ENCODE measurements at regions not wholly inside any gene's neighbourhood (a gene's known extent, or its start where the extent isn't known, plus 50 kb on each side); places are given as distances from the start of the nearest gene placed in this dataset.

- H3K79me2 ChIP-seq (ENCODE audit: control insufficient read depth, insufficient read depth, low read length): no peaks in the 10 kb centered on the region
- FAIRE-seq: no peak
These were observed 89.2 kb upstream of the RESF1 start for GRCh38 chr12:31869972-31870371.

GRCh38 chr12:31868965-31869364 lies 90.2 kb upstream of the RESF1 start:
- no peaks in the 10 kb centered on the region for H4K20me1 ChIP-seq (ENCODE audit: control insufficient read depth, extremely low read depth, insufficient read depth, low read length)
- H3K27me3 ChIP-seq (ENCODE audit: control insufficient read depth, extremely low read depth, insufficient read depth, low read length): no peaks in the 10 kb centered on the region
- no peaks in the 10 kb centered on the region for H3K36me3 ChIP-seq (ENCODE audit: control insufficient read depth in 2 of 2, extremely low read depth in 1 of 2, insufficient read depth in 2 of 2, low read length in 2 of 2)
- no peak overlapping the region for H2AFZ ChIP-seq (ENCODE audit: control insufficient read depth, low read length)
- H3K27ac ChIP-seq (ENCODE audit: control insufficient read depth, insufficient read depth, low read length): no peak overlapping the region
- no peaks in the 10 kb centered on the region for H3K9me1 ChIP-seq (ENCODE audit: control insufficient read depth, extremely low read depth, insufficient read depth, low read length)
- H3K79me2 ChIP-seq (ENCODE audit: control insufficient read depth, insufficient read depth, low read length): no peaks in the 10 kb centered on the region
- DNase-seq (ENCODE audit: low read depth, low spot score): peak; percentile 7
- dilution Hi-C loops (cut with MboI; ENCODE audit: extremely low pct_ligation_motif_present, low sequenced_read_pairs): no loop called here
- H3K4me2 ChIP-seq (ENCODE audit: control insufficient read depth, extremely low read depth, insufficient read depth, low read depth, low read length): no peak overlapping the region
- H3K4me3 ChIP-seq (ENCODE audit: control insufficient read depth in 2 of 3, extremely low read depth in 1 of 3, insufficient read depth in 2 of 3, low read depth in 1 of 3, low read length in 3 of 3): no peak overlapping the region
- FAIRE-seq: no peak
- H3K9me3 ChIP-seq (ENCODE audit: control insufficient read depth, low read depth, low read length): no peaks in the 10 kb centered on the region
- TF ChIP-seq, protein P1, sequence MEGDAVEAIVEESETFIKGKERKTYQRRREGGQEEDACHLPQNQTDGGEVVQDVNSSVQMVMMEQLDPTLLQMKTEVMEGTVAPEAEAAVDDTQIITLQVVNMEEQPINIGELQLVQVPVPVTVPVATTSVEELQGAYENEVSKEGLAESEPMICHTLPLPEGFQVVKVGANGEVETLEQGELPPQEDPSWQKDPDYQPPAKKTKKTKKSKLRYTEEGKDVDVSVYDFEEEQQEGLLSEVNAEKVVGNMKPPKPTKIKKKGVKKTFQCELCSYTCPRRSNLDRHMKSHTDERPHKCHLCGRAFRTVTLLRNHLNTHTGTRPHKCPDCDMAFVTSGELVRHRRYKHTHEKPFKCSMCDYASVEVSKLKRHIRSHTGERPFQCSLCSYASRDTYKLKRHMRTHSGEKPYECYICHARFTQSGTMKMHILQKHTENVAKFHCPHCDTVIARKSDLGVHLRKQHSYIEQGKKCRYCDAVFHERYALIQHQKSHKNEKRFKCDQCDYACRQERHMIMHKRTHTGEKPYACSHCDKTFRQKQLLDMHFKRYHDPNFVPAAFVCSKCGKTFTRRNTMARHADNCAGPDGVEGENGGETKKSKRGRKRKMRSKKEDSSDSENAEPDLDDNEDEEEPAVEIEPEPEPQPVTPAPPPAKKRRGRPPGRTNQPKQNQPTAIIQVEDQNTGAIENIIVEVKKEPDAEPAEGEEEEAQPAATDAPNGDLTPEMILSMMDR (optimal IDR thresholded peaks at IDR 0.05 in 1 of 3, IDR thresholded peaks at IDR 0.05 in 1 of 3, conservative IDR thresholded peaks at IDR 0.05 in 1 of 3; ENCODE audit: extremely low read depth in 1 of 3, insufficient read depth in 2 of 3, low read length in 3 of 3): no peak
- no peak for TF ChIP-seq EZH2 (IDR thresholded peaks at IDR 0.05; ENCODE audit: low read length)
- no peak overlapping the region for H3K9ac ChIP-seq (ENCODE audit: control insufficient read depth, extremely low read depth, insufficient read depth, low read length)
- no peaks in the 10 kb centered on the region for H3K4me1 ChIP-seq (ENCODE audit: control insufficient read depth, extremely low read depth, insufficient read depth, low read length)

More at GRCh38 chr12:31869972-31870371, 89.2 kb upstream of the RESF1 start:
- Histone ChIP-seq H3K9me3 (ENCODE audit: control insufficient read depth, low read depth, low read length) (no peaks in the 10 kb centered on the region), H3K4me1 (ENCODE audit: control insufficient read depth, extremely low read depth, insufficient read depth, low read length) (no peaks in the 10 kb centered on the region), H3K4me3 (ENCODE audit: control insufficient read depth in 2 of 3, extremely low read depth in 1 of 3, insufficient read depth in 2 of 3, low read depth in 1 of 3, low read length in 3 of 3) (no peak overlapping the region), H3K4me2 (ENCODE audit: control insufficient read depth, extremely low read depth, insufficient read depth, low read depth, low read length) (no peak overlapping the region), H2AFZ (ENCODE audit: control insufficient read depth, low read length) (no peak overlapping the region), H3K9me1 (ENCODE audit: control insufficient read depth, extremely low read depth, insufficient read depth, low read length) (no peaks in the 10 kb centered on the region), H4K20me1 (ENCODE audit: control insufficient read depth, extremely low read depth, insufficient read depth, low read length) (no peaks in the 10 kb centered on the region), H3K36me3 (ENCODE audit: control insufficient read depth in 2 of 2, extremely low read depth in 1 of 2, insufficient read depth in 2 of 2, low read length in 2 of 2) (no peaks in the 10 kb centered on the region), H3K9ac (ENCODE audit: control insufficient read depth, extremely low read depth, insufficient read depth, low read length) (no peak overlapping the region), H3K27ac (ENCODE audit: control insufficient read depth, insufficient read depth, low read length) (no peak overlapping the region), H3K27me3 (ENCODE audit: control insufficient read depth, extremely low read depth, insufficient read depth, low read length) (no peaks in the 10 kb centered on the region)
- dilution Hi-C loops (cut with MboI; ENCODE audit: extremely low pct_ligation_motif_present, low sequenced_read_pairs): no loop called here
- no peak for DNase-seq (ENCODE audit: low read depth, low spot score)
- TF ChIP-seq EZH2 (IDR thresholded peaks at IDR 0.05; ENCODE audit: low read length): no peak
- TF ChIP-seq, protein P1 (optimal IDR thresholded peaks at IDR 0.05 in 1 of 3, IDR thresholded peaks at IDR 0.05 in 1 of 3, conservative IDR thresholded peaks at IDR 0.05 in 1 of 3; ENCODE audit: extremely low read depth in 1 of 3, insufficient read depth in 2 of 3, low read length in 3 of 3): no peak

All from keratinocyte (primary cell).